H1 (cell line): ENCODE measurements at regions not wholly inside any gene's neighbourhood (a gene's known extent, or its start where the extent isn't known, plus 50 kb on each side); places are given as distances from the start of the nearest gene placed in this dataset.

Experiments used
- ATF2 ChIP-seq: IDR thresholded peaks from 2 replicates; pipeline ENCODE4 v1.6.1; 2012; ENCODE audit warnings: low read length, inconsistent platforms
- CHD1 ChIP-seq: IDR thresholded peaks from 2 replicates; pipeline ENCODE4 v1.6.1; 2012; ENCODE audit warnings: low read depth, low read length, improper control_type of control experiment
- CHD2 ChIP-seq: IDR thresholded peaks from 2 replicates; pipeline ENCODE4 v1.6.1; 2012; ENCODE audit warnings: low read length, improper control_type of control experiment
- E2F6 ChIP-seq: IDR thresholded peaks from 2 replicates; pipeline ENCODE4 v1.6.1; 2012; ENCODE audit warnings: inconsistent platforms
- EZH2 ChIP-seq: fragments of 200-600 bp; sonication (generic); IDR thresholded peaks from 2 replicates; pipeline ENCODE4 v1.7.1; 2012; ENCODE audit warnings: low read depth, mild to moderate bottlenecking, moderate library complexity, low read length, inconsistent platforms; ENCODE audit not compliant: severe bottlenecking
- POLR2AphosphoS5 ChIP-seq: IDR thresholded peaks from 2 replicates; pipeline ENCODE4 v1.6.1; 2011; ENCODE audit warnings: low read depth, low read length
- TAF1 ChIP-seq: IDR thresholded peaks from 2 replicates; pipeline ENCODE4 v1.6.1; 2011; ENCODE audit warnings: mild to moderate bottlenecking, low read depth, low read length
- YY1 ChIP-seq: IDR thresholded peaks from 2 replicates; pipeline ENCODE4 v1.6.1; 2011; ENCODE audit warnings: low read depth, mild to moderate bottlenecking, low read length
- TF ChIP-seq, protein P1 (sequence below), 3 experiments: IDR thresholded peaks; 1 replicate in 2 of 3; 2 replicates in 1 of 3; pipeline versions ENCODE4 v1.5.1 to v1.6.1; 2011; ENCODE audit warnings: low read length in 3 of 3, mild to moderate bottlenecking in 3 of 3, inconsistent platforms in 2 of 3, low read depth in 1 of 3, moderate library complexity in 1 of 3; ENCODE audit not compliant: insufficient read depth in 1 of 3; ENCODE audit errors: control extremely low read depth in 1 of 3
- TF ChIP-seq, protein P2 (sequence below): IDR thresholded peaks from 2 replicates; pipeline ENCODE4 v1.6.1; 2012; ENCODE audit warnings: inconsistent platforms

- TF ChIP-seq, protein P1, sequence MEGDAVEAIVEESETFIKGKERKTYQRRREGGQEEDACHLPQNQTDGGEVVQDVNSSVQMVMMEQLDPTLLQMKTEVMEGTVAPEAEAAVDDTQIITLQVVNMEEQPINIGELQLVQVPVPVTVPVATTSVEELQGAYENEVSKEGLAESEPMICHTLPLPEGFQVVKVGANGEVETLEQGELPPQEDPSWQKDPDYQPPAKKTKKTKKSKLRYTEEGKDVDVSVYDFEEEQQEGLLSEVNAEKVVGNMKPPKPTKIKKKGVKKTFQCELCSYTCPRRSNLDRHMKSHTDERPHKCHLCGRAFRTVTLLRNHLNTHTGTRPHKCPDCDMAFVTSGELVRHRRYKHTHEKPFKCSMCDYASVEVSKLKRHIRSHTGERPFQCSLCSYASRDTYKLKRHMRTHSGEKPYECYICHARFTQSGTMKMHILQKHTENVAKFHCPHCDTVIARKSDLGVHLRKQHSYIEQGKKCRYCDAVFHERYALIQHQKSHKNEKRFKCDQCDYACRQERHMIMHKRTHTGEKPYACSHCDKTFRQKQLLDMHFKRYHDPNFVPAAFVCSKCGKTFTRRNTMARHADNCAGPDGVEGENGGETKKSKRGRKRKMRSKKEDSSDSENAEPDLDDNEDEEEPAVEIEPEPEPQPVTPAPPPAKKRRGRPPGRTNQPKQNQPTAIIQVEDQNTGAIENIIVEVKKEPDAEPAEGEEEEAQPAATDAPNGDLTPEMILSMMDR (IDR thresholded peaks at IDR 0.05; ENCODE audit: control extremely low read depth in 1 of 3, insufficient read depth in 1 of 3, low read depth in 1 of 3, low read length in 3 of 3) = no peak
- TF ChIP-seq CHD1 (no peak), ATF2 (no peak), CHD2 (no peak), YY1 (no peak), E2F6 (no peak), EZH2 (no peak), TAF1 (no peak), POLR2AphosphoS5 (no peak)
- TF ChIP-seq, protein P2, sequence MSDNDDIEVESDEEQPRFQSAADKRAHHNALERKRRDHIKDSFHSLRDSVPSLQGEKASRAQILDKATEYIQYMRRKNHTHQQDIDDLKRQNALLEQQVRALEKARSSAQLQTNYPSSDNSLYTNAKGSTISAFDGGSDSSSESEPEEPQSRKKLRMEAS = no peak
Measured at GRCh38 chr2:147711031-147711430, 133.8 kb upstream of the ACVR2A start.
